KMS-11 (cell line): ENCODE measurements at regions not wholly inside any gene's neighbourhood (a gene's known extent, or its start where the extent isn't known, plus 50 kb on each side); places are given as distances from the start of the nearest gene placed in this dataset.

Experiments used
- H2AFZ ChIP-seq: fragments of 200-600 bp; sonication (generic); 2 replicates; pipeline ENCODE4 v1.6.1; 2016; ENCODE audit warnings: antibody characterized with exemption, mixed run types, low read depth
- H3K27ac ChIP-seq: fragments of 200-600 bp; sonication (generic); 2 replicates; pipeline ENCODE4 v1.6.1; 2016; ENCODE audit warnings: mild to moderate bottlenecking, mixed run types
- H3K27me3 ChIP-seq: fragments of 200-600 bp; sonication (generic); 2 replicates; pipeline ENCODE4 v1.6.1; 2017; ENCODE audit warnings: mild to moderate bottlenecking, low read depth, mixed run types, moderate library complexity; ENCODE audit not compliant: insufficient read depth
- H3K36me3 ChIP-seq: fragments of 200-600 bp; sonication (generic); 2 replicates; pipeline ENCODE4 v1.6.1; 2017; ENCODE audit warnings: mild to moderate bottlenecking, mixed run types; ENCODE audit not compliant: insufficient read depth
- H3K4me1 ChIP-seq: fragments of 200-600 bp; sonication (generic); 2 replicates; pipeline ENCODE4 v1.6.1; 2016; ENCODE audit warnings: mild to moderate bottlenecking, low read depth, mixed run types; ENCODE audit not compliant: poor library complexity, severe bottlenecking
- H3K4me2 ChIP-seq: fragments of 200-600 bp; sonication (generic); 2 replicates; pipeline ENCODE4 v1.7.0; 2016; ENCODE audit warnings: mild to moderate bottlenecking, mixed run types
- H3K4me3 ChIP-seq: fragments of 200-600 bp; sonication (generic); IDR thresholded peaks from 2 replicates; pipeline ENCODE4 v1.6.1; 2017; ENCODE audit warnings: low read depth, low read length, mixed read lengths; ENCODE audit not compliant: insufficient read depth
- H3K79me2 ChIP-seq: fragments of 200-600 bp; sonication (generic); 2 replicates; pipeline ENCODE4 v1.6.1; 2016; ENCODE audit warnings: low read depth, mixed run types; ENCODE audit not compliant: insufficient read depth
- H3K9ac ChIP-seq: fragments of 200-600 bp; sonication (generic); 2 replicates; pipeline ENCODE4 v1.6.1; 2016; ENCODE audit warnings: mild to moderate bottlenecking, mixed run types
- H4K20me1 ChIP-seq: fragments of 200-600 bp; sonication (generic); 2 replicates; pipeline ENCODE4 v1.6.1; 2016; ENCODE audit warnings: mild to moderate bottlenecking, mixed run types; ENCODE audit not compliant: insufficient read depth
- CTCF ChIP-seq: fragments of 200-600 bp; sonication (generic); conservative IDR thresholded peaks from 2 replicates; pipeline ENCODE4 v1.6.1; 2017; ENCODE audit warnings: low read depth, mild to moderate bottlenecking, antibody characterized with exemption, low read length, moderate library complexity, mixed read lengths

GRCh38 chr2:14340703-14341102 is 291.8 kb upstream of the LRATD1 start:
- Histone ChIP-seq H2AFZ (no peak overlapping the region), H3K27ac (no peak overlapping the region), H3K36me3 (no peaks in the 10 kb centered on the region), H3K4me1 (no peaks in the 10 kb centered on the region), H3K4me3 (no peak overlapping the region), H3K79me2 (no peaks in the 10 kb centered on the region), H4K20me1 (no peaks in the 10 kb centered on the region), H3K4me2 (no peak overlapping the region), H3K9ac (no peak overlapping the region), H3K27me3 (no peaks in the 10 kb centered on the region)
- no peak for TF ChIP-seq CTCF

- Histone ChIP-seq H3K27ac (no peak overlapping the region), H3K79me2 (no peaks in the 10 kb centered on the region), H3K27me3 (no peaks in the 10 kb centered on the region), H3K4me3 (no peak overlapping the region), H2AFZ (no peak overlapping the region), H3K4me1 (no peaks in the 10 kb centered on the region), H3K36me3 (no peaks in the 10 kb centered on the region), H4K20me1 (no peaks in the 10 kb centered on the region), H3K4me2 (no peak overlapping the region), H3K9ac (no peak overlapping the region)
- no peak for TF ChIP-seq CTCF
Observed at GRCh38 chr2:14342313-14342712, 290.2 kb upstream of the LRATD1 start.

- Histone ChIP-seq H3K27ac (no peak overlapping the region), H3K27me3 (no peaks in the 10 kb centered on the region), H3K4me1 (no peaks in the 10 kb centered on the region), H3K4me2 (no peak overlapping the region), H3K4me3 (no peak overlapping the region), H2AFZ (no peak overlapping the region), H3K79me2 (no peaks in the 10 kb centered on the region), H3K9ac (no peak overlapping the region), H4K20me1 (no peaks in the 10 kb centered on the region), H3K36me3 (no peaks in the 10 kb centered on the region)
- no peak for TF ChIP-seq CTCF
Observed at GRCh38 chr2:14344355-14344754, 288.2 kb upstream of the LRATD1 start.

GRCh38 chr2:14348247-14348646 is 284.3 kb upstream of the LRATD1 start:
- Histone ChIP-seq H3K27ac (no peak overlapping the region), H3K4me1 (no peaks in the 10 kb centered on the region), H3K4me3 (no peak overlapping the region), H3K9ac (no peak overlapping the region), H3K4me2 (no peak overlapping the region), H3K27me3 (no peaks in the 10 kb centered on the region), H3K36me3 (no peaks in the 10 kb centered on the region), H2AFZ (no peak overlapping the region), H3K79me2 (no peaks in the 10 kb centered on the region), H4K20me1 (no peaks in the 10 kb centered on the region)
- TF ChIP-seq CTCF = no peak

- no peak overlapping the region for H3K27ac ChIP-seq
- no peaks in the 10 kb centered on the region for H3K27me3 ChIP-seq
- H3K36me3 ChIP-seq = no peaks in the 10 kb centered on the region
- no peaks in the 10 kb centered on the region for H3K4me1 ChIP-seq
- no peak overlapping the region for H3K4me3 ChIP-seq
- no peak overlapping the region for H3K4me2 ChIP-seq
- H3K9ac ChIP-seq = no peak overlapping the region
- H4K20me1 ChIP-seq = no peaks in the 10 kb centered on the region
- no peak overlapping the region for H2AFZ ChIP-seq
- no peak for TF ChIP-seq CTCF
- H3K79me2 ChIP-seq = no peaks in the 10 kb centered on the region
Observed at GRCh38 chr2:14350856-14351255, 281.7 kb upstream of the LRATD1 start.
